HCEC 1CT (cell line): ENCODE measurements at regions not wholly inside any gene's neighbourhood (a gene's known extent, or its start where the extent isn't known, plus 50 kb on each side); places are given as distances from the start of the nearest gene placed in this dataset.
"Not testable (repeated sequence)": the region's sequence is repeated elsewhere in the genome, so short reads cannot be mapped to it uniquely, and the experiment has no call there.

Experiments
- DNase-seq: peaks from one replicate; pipeline ENCODE4 v3.0.0-alpha.2; 2017

DNA sequence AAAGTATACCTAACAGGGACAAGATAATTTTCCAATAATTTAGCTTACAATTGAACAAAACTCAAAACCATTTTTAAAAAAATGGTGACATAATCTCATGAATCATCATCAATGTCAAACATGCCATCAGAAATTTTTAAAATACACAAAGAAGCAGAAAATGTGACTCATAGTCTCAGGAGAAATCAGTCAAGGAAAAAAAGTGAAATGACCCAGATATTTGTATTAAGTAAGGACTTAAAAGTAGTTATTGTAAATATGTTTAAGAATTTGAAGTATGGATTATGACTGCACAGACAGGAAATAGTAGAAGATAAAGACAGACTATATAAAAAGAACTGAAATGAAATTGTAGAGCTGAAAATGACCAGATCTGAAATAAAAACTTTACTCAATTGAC, 473.9 kb upstream of the SYT4 start:
- peak; percentile 1 for DNase-seq

DNA sequence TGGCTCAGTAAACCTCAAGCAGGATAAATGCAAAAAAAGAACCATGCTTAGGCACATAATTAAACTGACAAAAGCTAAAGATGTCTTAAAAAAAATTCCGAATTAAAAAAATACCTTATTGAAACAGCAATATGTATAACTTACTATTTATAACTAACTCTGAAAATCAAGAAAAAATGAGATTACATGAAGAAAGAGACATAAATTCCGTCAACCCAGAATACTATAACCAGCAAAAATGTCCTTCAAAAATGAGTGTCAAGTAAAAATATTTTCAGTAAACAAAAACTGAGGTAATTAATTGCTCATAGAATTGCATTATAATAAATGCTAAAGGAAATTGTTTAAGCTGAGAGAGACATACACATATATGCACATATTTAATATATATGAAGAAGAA, 474.5 kb upstream of the SYT4 start:
- DNase-seq, result no peak

- DNase-seq, result no peak
These were observed 480.0 kb upstream of the SYT4 start for GRCh38 chr18:43757273-43757672.

- no peak for DNase-seq
These were observed 481.4 kb upstream of the SYT4 start for GRCh38 chr18:43758734-43759133.

DNA sequence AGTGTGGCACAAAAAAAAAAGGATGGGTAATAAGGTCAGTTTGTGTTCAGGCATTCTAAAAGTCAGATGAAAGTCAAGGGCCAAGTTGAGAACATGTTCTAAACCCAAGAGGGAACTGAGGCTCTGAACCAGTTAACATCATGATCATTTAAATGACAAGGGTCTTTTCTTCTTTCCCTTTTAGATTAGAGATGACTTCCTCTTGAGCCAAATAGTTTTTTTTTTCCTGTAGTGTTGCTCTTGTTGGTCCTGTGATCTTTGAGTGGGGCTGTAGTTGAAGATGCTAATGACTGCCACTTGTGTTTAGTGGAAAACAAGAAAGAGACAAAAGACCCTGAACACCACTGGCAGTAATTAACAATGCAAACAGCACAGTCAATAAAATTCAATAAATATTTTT, 482.7 kb upstream of the SYT4 start:
- DNase-seq, result no peak

DNA sequence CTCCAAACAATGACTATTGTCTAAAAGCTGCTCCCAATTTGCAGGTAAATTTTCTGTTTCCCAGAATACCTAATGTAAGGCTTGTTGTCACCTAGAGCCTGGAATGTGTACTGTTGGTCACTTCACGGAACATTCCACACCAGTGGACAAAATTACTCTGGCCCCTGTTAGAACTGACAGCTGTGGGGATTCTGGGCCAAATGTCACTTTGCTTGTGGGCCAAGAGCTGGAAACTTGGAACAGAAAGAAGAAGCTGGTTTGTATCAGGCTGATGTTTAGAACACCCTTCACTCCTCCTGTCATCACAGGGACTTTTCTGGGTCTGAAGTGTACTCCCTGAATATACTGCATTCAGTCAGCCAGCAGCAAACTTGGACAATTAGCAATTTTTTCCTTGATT, 495.6 kb upstream of the SYT4 start:
- no peak for DNase-seq

DNA sequence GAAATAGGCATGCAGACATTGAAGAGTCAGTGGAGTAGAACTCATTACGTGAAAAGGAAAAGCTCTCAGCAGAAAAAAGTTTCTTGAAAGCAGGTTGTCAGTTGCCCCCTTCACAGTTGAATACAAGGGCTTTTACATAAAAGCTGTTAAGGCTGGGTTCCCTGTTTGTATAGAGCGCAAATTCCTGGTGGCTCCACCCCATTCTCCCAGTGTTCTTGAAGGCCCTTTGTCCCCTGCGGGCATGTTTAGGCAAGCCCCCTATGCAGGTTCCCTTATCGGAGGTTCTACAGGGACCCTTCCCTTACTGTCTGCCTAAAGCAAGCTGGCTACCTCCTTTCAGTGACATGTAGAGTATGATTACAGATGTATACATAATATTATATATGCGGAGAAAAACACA, 497.2 kb upstream of the SYT4 start:
- DNase-seq, result no peak

- DNase-seq, result no peak
These were observed 498.3 kb upstream of the SYT4 start for GRCh38 chr18:43775591-43775990.

- DNase-seq, result no peak
These were observed 499.7 kb upstream of the SYT4 start for GRCh38 chr18:43776997-43777396.

GRCh38 chr18:43777636-43778304, 500.5 kb upstream of the SYT4 start:
- DNase-seq, result no peak

GRCh38 chr18:43780782-43781340, 503.6 kb upstream of the SYT4 start:
- DNase-seq, result peak; percentile 37

GRCh38 chr18:43785158-43785557, 507.9 kb upstream of the SYT4 start:
- DNase-seq, result no peak

- DNase-seq, result no peak
These were observed 509.6 kb upstream of the SYT4 start for GRCh38 chr18:43786893-43787292.

GRCh38 chr18:43787721-43788120, 510.4 kb upstream of the SYT4 start:
- DNase-seq, result not testable (repeated sequence)

DNA sequence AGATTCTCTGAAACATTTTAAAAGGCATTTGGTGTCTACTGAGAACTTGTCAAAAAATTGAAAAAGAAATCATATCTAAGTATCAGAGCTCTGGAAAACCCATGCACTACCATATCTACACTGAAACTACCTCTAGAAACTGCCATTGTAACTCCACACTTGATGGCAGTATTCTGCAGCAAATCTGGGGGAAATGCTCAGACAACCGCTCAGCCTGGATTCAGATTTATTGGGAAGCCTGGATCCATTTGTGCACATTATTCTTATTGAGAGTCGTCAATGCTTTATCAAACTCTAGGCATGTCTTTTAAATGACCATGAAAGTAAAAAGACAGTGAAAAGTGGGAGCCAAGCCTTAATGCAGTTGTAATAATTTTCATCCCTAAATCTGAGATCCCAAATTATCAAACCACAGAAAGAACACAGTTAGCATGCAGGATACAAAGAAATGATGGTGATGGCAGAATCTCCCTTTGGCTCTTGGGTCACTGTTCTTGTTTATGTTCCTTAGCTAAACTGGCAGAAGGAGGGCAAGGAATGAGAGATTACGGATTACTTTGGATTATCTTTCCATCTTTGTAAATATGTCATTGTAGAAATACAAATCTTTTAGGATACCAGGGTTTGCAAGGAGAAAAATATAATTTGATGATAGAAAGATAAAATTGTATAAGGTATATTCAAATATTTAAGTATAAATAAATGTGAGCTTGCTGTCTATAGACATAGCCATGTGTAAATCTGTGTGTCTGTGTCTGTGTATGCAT, 512.1 kb upstream of the SYT4 start:
- no peak for DNase-seq

- DNase-seq, result no peak
These were observed 516.6 kb upstream of the SYT4 start for GRCh38 chr18:43793910-43794309.

DNA sequence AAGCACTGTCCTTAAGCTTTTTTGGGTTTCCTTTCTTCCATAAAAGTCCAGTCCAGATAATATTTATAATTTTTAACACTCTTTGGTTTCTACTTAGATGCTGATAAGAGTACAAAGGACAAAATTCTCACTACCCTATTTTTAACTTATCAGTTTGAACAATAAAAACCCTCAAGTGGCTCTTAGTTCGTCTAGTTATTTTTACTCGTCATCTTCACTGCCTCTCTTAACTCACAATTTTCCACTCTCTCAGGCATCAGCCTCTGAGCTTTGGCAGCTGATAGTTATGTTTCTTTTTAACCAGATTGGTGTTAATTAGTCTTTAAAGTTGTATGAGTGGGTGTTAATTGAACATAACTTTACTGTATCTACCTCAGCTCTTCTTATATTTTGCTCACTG, 517.1 kb upstream of the SYT4 start:
- DNase-seq, result no peak

- DNase-seq, result no peak
These were observed 520.1 kb upstream of the SYT4 start for GRCh38 chr18:43797347-43797746.

GRCh38 chr18:43800584-43800983, 523.3 kb upstream of the SYT4 start:
- DNase-seq, result no peak

- no peak for DNase-seq
These were observed 528.4 kb upstream of the SYT4 start for GRCh38 chr18:43805646-43806194.

- DNase-seq, result no peak
These were observed 535.3 kb upstream of the SYT4 start for GRCh38 chr18:43812627-43813026.

- DNase-seq, result no peak
These were observed 542.1 kb upstream of the SYT4 start for GRCh38 chr18:43819397-43819796.

- no peak for DNase-seq
These were observed 542.6 kb upstream of the SYT4 start for GRCh38 chr18:43819873-43820272.

DNA sequence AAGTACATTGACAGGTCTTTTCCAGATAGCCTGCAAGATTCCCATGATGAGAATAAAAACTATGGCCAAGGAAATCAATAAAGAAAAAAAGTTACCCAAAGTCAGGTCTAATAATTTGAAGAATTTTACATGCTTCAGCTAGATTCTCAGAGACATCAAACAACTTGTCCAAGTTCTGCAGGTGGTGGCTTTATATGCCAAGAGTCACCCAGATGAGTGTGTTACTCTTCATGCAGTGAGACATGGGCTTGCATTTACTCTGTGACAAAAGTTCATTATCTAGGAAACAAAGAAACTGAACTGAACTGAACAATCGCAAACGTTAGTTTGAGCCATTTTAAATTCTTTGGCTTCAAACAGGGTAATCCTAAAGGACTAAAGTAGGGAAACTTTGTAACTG, 548.5 kb upstream of the SYT4 start:
- DNase-seq, result no peak
